DMS53 (cell line): ENCODE measurements at regions not wholly inside any gene's neighbourhood (a gene's known extent, or its start where the extent isn't known, plus 50 kb on each side); places are given as distances from the start of the nearest gene placed in this dataset.
"Not testable (repeated sequence)": the region's sequence is repeated elsewhere in the genome, so short reads cannot be mapped to it uniquely, and the experiment has no call there.

Source experiments
- DNase-seq: peaks from one replicate; lab custom pipeline; 2025; lab: John Stamatoyannopoulos, UW

- no peak for DNase-seq
These were observed 67.3 kb upstream of the HOXC13 start for GRCh38 chr12:53871367-53871766.

GRCh38 chr12:53872367-53872766, 66.3 kb upstream of the HOXC13 start:
- DNase-seq: no peak

GRCh38 chr12:53877961-53878360, 60.7 kb upstream of the HOXC13 start:
- DNase-seq: not testable (repeated sequence)

- no peak for DNase-seq
These were observed 51.6 kb upstream of the HOXC13 start for GRCh38 chr12:53887006-53887405.

GRCh38 chr12:53887881-53888280, 50.8 kb upstream of the HOXC13 start:
- no peak for DNase-seq
